ENCODE measurements at regions not wholly inside any gene's neighbourhood (a gene's known extent, or its start where the extent isn't known, plus 50 kb on each side); places are given as distances from the start of the nearest gene placed in this dataset.

- no peak for TF ChIP-seq CTCF (IDR thresholded peaks at IDR 0.05)
- no peak for TF ChIP-seq POLR2AphosphoS5 (IDR thresholded peaks at IDR 0.05)
- no peak for TF ChIP-seq POLR2A (IDR thresholded peaks at IDR 0.05; ENCODE audit: low read depth)
- TF ChIP-seq EP300 (IDR thresholded peaks at IDR 0.05): no peak
Measured at GRCh38 chr2:181188605-181189004, 208.2 kb downstream of the UBE2E3 start.

Measured in esophagus muscularis mucosa (tissue), 4 donors.